ENCODE measurements at regions not wholly inside any gene's neighbourhood (a gene's known extent, or its start where the extent isn't known, plus 50 kb on each side); places are given as distances from the start of the nearest gene placed in this dataset.

- peak; percentile 58 for DNase-seq
Observed at GRCh38 chr5:135135530-135136226, 101.7 kb upstream of the PITX1 start.

GRCh38 chr5:135134691-135135381 lies 100.8 kb upstream of the PITX1 start:
- no peak for DNase-seq

GRCh38 chr5:135133698-135134515 lies 99.9 kb upstream of the PITX1 start:
- no peak for DNase-seq

- DNase-seq = no peak
Observed at GRCh38 chr5:135133181-135133580, 99.2 kb upstream of the PITX1 start.

GRCh38 chr5:135131801-135132680 lies 98.0 kb upstream of the PITX1 start:
- DNase-seq = peak; percentile 31

- peak; percentile 40 for DNase-seq
Observed at GRCh38 chr5:135130261-135131215, 96.5 kb upstream of the PITX1 start.

GRCh38 chr5:135129307-135129706 lies 95.3 kb upstream of the PITX1 start:
- no peak for DNase-seq

- DNase-seq = no peak
Observed at GRCh38 chr5:135128361-135128760, 94.3 kb upstream of the PITX1 start.

GRCh38 chr5:135127439-135128240 lies 93.6 kb upstream of the PITX1 start:
- DNase-seq = no peak

- DNase-seq = no peak
Observed at GRCh38 chr5:135126688-135127438, 92.8 kb upstream of the PITX1 start.

- DNase-seq = no peak
Observed at GRCh38 chr5:135124724-135125123, 90.7 kb upstream of the PITX1 start.

GRCh38 chr5:135124128-135124527 lies 90.1 kb upstream of the PITX1 start:
- DNase-seq = no peak

GRCh38 chr5:135122797-135123196 lies 88.8 kb upstream of the PITX1 start:
- no peak for DNase-seq

GRCh38 chr5:135120951-135121350 lies 86.9 kb upstream of the PITX1 start:
- no peak for DNase-seq

- DNase-seq = peak; percentile 35
Observed at GRCh38 chr5:135119481-135119880, 85.5 kb upstream of the PITX1 start.

GRCh38 chr5:135117590-135117989 lies 83.6 kb upstream of the PITX1 start:
- no peak for DNase-seq

GRCh38 chr5:135116160-135116561 lies 82.1 kb upstream of the PITX1 start:
- DNase-seq = peak; percentile 95

GRCh38 chr5:135115591-135115990 lies 81.6 kb upstream of the PITX1 start:
- DNase-seq = no peak

- DNase-seq = no peak
Observed at GRCh38 chr5:135114759-135115158, 80.7 kb upstream of the PITX1 start.

All from suppressor macrophage treated with lipopolysaccharide for 4 hours (primary cell).